GM12878 (cell line): ENCODE measurements at regions not wholly inside any gene's neighbourhood (a gene's known extent, or its start where the extent isn't known, plus 50 kb on each side); places are given as distances from the start of the nearest gene placed in this dataset.

Experiments used
- ATAC-seq: fragments of 200-7000 bp; cut with Tn5 transposase; 3 replicates; pipeline ENCODE4 v1.9.1; 2020; ENCODE audit warnings: mild to moderate bottlenecking, moderate library complexity
- BruUV-seq: library from RNA; stranded (reverse); fragments of 400-500 nt; replicated peaks from 2 replicates; lab custom pipeline; 2021; lab: Mats Ljungman, UMichigan
- CTCF ChIA-PET: fragments of 300-600 bp; sonication (Branson Sonifier 250); formaldehyde crosslinking; extraction: SDS; loops from one replicate; lab custom pipeline; 2021; ENCODE audit warnings: inconsistent platforms; lab: Yijun Ruan, JAX
- POLR2A ChIA-PET: fragments of 350-600 bp; formaldehyde crosslinking; extraction: SDS; loops from one replicate; lab custom pipeline; 2021; ENCODE audit warnings: inconsistent platforms; lab: Charles Lee
- RAD21 ChIA-PET: fragments of 300-600 bp; sonication (Branson Sonifier 250); formaldehyde crosslinking; loops from one replicate; lab custom pipeline; 2023; ENCODE audit warnings: antibody characterized with exemption; ENCODE audit not compliant: unreplicated experiment; lab: Charles Lee
- SMC1A ChIA-PET: fragments of 300-600 bp; sonication (Branson Sonifier 250); formaldehyde crosslinking; loops from one replicate; lab custom pipeline; 2023; ENCODE audit not compliant: unreplicated experiment, uncharacterized antibody; lab: Charles Lee
- DNase-seq: peaks from one replicate; pipeline ENCODE4 v3.0.0-alpha.2; 2011; ENCODE audit warnings: low read depth, low spot score
- FAIRE-seq: peaks from 3 replicates; lab custom pipeline; 2011; peaks lifted over from hg19 to GRCh38; lab: Jason Lieb, UNC
- H2AFZ ChIP-seq: 2 replicates; pipeline ENCODE4 v1.6.0; 2011; ENCODE audit warnings: low read depth, low read length, control low read depth; ENCODE audit not compliant: control insufficient read depth
- H3K27ac ChIP-seq: 2 replicates; pipeline ENCODE4 v1.5.1; 2011; ENCODE audit warnings: control low read depth; ENCODE audit not compliant: control insufficient read depth, insufficient read depth
- H3K27me3 ChIP-seq, 2 experiments: replicated peaks in 1 of 2; 2 replicates each; pipeline versions ENCODE4 v1.6.0 to v1.6.1; 2011; ENCODE audit warnings: low read length in 1 of 2; ENCODE audit not compliant: control insufficient read depth in 2 of 2, insufficient read depth in 2 of 2
- H3K36me3 ChIP-seq, 2 experiments: 2 replicates each; pipeline ENCODE4 v1.5.1; 2011; ENCODE audit warnings: low read length in 1 of 2; ENCODE audit not compliant: control insufficient read depth in 2 of 2, insufficient read depth in 2 of 2
- H3K4me1 ChIP-seq: 2 replicates; pipeline ENCODE4 v1.6.1; 2011; ENCODE audit warnings: mild to moderate bottlenecking, low read length, moderate library complexity, mixed read lengths; ENCODE audit not compliant: control insufficient read depth, insufficient read depth
- H3K4me2 ChIP-seq: 2 replicates; pipeline ENCODE4 v1.6.0; 2011; ENCODE audit warnings: control low read depth; ENCODE audit not compliant: control insufficient read depth, insufficient read depth
- H3K4me3 ChIP-seq: fragments of 200-600 bp; sonication (generic); 2 replicates; pipeline ENCODE4 v1.5.1; 2016
- H3K79me2 ChIP-seq: 2 replicates; pipeline ENCODE4 v1.6.0; 2011; ENCODE audit warnings: low read length; ENCODE audit not compliant: control insufficient read depth, insufficient read depth
- H3K9ac ChIP-seq: 2 replicates; pipeline ENCODE4 v1.8.0; 2011; ENCODE audit warnings: low read length, control low read depth, mixed read lengths; ENCODE audit not compliant: control insufficient read depth, insufficient read depth
- H3K9me3 ChIP-seq: replicated peaks from 3 replicates; pipeline ENCODE4 v1.5.1; 2011; ENCODE audit warnings: mild to moderate bottlenecking, low read length; ENCODE audit not compliant: control insufficient read depth, insufficient read depth
- H4K20me1 ChIP-seq: 2 replicates; pipeline ENCODE4 v1.6.0; 2011; ENCODE audit not compliant: control insufficient read depth, insufficient read depth
- BHLHE40 ChIP-seq, 2 experiments: fragments of 450-650 bp in 1 of 2; IDR thresholded peaks; 2 replicates each; pipeline ENCODE4 v1.6.1; 2011 to 2017; ENCODE audit warnings: low read depth in 2 of 2, borderline replicate concordance in 1 of 2, improper control_type of control experiment in 1 of 2, low read length in 1 of 2, mild to moderate bottlenecking in 1 of 2
- CBX5 ChIP-seq: sonication (generic); IDR thresholded peaks from 2 replicates; pipeline ENCODE4 v1.6.1; 2016; ENCODE audit warnings: low read depth, moderate library complexity, mild to moderate bottlenecking, inconsistent platforms
- ETV6 ChIP-seq, 2 experiments: fragments of 450-650 bp in 1 of 2; IDR thresholded peaks in 1 of 2; conservative IDR thresholded peaks in 1 of 2; 2 replicates each; pipeline ENCODE4 v1.6.1; 2014; ENCODE audit warnings: antibody characterized with exemption in 1 of 2, borderline replicate concordance in 1 of 2, low read depth in 1 of 2, mild to moderate bottlenecking in 1 of 2, moderate library complexity in 1 of 2
- POLR2AphosphoS5 ChIP-seq: IDR thresholded peaks from 2 replicates; pipeline ENCODE4 v1.6.1; 2011; ENCODE audit warnings: mild to moderate bottlenecking, low read length, inconsistent platforms
- RFX5 ChIP-seq: IDR thresholded peaks from 2 replicates; pipeline ENCODE4 v1.6.1; 2011; ENCODE audit warnings: low read depth, low read length, improper control_type of control experiment
- SMAD1 ChIP-seq: fragments of 450-650 bp; IDR thresholded peaks from 2 replicates; pipeline ENCODE4 v1.6.1; 2018; ENCODE audit warnings: mild to moderate bottlenecking, low read depth; ENCODE audit not compliant: partially characterized antibody
- TCF7 ChIP-seq: IDR thresholded peaks from 2 replicates; pipeline ENCODE4 v1.6.1; 2014; ENCODE audit warnings: antibody characterized with exemption, borderline replicate concordance
- WGBS: methylation state at CpG from one replicate; pipeline ENCODE4 v1.1.6; 2016; ENCODE audit warnings: low lambda C conversion rate; ENCODE audit not compliant: insufficient replicate concordance, insufficient coverage; ENCODE audit errors: missing lambda C conversion rate; 5-methylcytosine and 5-hydroxymethylcytosine counted together
- in situ Hi-C: fragments of 300-500 bp; cut with MboI; formaldehyde crosslinking; loops from 9 replicates; pipeline ENCODE4 v1.14.3; 2018; ENCODE audit warnings: mixed read lengths
- intact Hi-C: fragments of 100-400 bp; cut with micrococcal nuclease; formaldehyde crosslinking; loops from one replicate; pipeline ENCODE4 v1.14.2; 2022; ENCODE audit not compliant: unreplicated experiment
- TF ChIP-seq, protein P1 (sequence below): fragments of 450-650 bp; IDR thresholded peaks from 2 replicates; pipeline ENCODE4 v1.6.1; 2018; ENCODE audit warnings: borderline replicate concordance, mild to moderate bottlenecking; ENCODE audit not compliant: partially characterized antibody

DNA sequence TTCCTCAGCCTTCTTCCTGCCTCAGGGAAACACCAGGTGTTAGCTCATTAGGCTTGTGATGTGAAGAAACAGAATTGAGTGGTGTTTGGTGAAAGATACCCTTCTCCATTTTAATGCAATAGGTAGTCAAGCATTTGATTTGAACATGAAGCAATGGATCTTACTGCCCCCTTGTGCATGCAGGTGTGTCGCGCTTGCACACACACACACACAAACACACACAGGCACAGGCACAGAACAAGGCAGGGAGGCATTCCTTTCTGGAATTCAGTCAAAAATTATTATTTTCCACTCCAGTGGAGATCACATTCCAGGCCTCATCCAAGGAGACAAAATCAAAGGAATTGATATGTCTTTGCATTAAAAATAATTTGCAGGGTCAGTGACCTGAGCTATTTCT lies 667.0 kb upstream of the MARCKS start:
- H3K79me2 ChIP-seq, result no peaks in the 10 kb centered on the region
- no peaks in the 10 kb centered on the region for H3K4me1 ChIP-seq
- in situ Hi-C loops, result loop anchor here (10.0 kb wide), 1 partner anchor 695 kb away; no protein-coding TSS in a partner anchor
- H3K9ac ChIP-seq, result no peak overlapping the region
- H3K36me3 ChIP-seq, result no peaks in the 10 kb centered on the region
- no peaks in the 10 kb centered on the region for H3K9me3 ChIP-seq
- H3K27ac ChIP-seq, result no peak overlapping the region
- no peak overlapping the region for H3K4me3 ChIP-seq
- intact Hi-C loops, result no loop called here
- ATAC-seq (no peak), DNase-seq (no peak), FAIRE-seq (no peak)
- POLR2A ChIA-PET, result no interaction called here
- TF ChIP-seq RFX5 (no peak), SMAD1 (no peak), TCF7 (no peak), ETV6 (conservative IDR thresholded peaks at IDR 0.05 in 1 of 2, IDR thresholded peaks at IDR 0.05 in 1 of 2; ENCODE audit: borderline replicate concordance in 1 of 2, low read depth in 1 of 2) (no peak), POLR2AphosphoS5 (no peak), BHLHE40 (IDR thresholded peaks at IDR 0.05; ENCODE audit: borderline replicate concordance in 1 of 2, low read depth in 2 of 2, low read length in 1 of 2) (no peak), CBX5 (no peak)
- TF ChIP-seq, protein P1, sequence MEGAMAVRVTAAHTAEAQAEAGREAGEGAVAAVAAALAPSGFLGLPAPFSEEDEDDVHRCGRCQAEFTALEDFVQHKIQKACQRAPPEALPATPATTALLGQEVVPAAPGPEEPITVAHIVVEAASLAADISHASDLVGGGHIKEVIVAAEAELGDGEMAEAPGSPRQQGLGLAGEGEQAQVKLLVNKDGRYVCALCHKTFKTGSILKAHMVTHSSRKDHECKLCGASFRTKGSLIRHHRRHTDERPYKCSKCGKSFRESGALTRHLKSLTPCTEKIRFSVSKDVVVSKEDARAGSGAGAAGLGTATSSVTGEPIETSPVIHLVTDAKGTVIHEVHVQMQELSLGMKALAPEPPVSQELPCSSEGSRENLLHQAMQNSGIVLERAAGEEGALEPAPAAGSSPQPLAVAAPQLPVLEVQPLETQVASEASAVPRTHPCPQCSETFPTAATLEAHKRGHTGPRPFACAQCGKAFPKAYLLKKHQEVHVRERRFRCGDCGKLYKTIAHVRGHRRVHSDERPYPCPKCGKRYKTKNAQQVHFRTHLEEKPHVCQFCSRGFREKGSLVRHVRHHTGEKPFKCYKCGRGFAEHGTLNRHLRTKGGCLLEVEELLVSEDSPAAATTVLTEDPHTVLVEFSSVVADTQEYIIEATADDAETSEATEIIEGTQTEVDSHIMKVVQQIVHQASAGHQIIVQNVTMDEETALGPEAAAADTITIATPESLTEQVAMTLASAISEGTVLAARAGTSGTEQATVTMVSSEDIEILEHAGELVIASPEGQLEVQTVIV, result no peak
- SMC1A ChIA-PET, result interaction anchor here (1.1 to 1.3 kb wide), 2 partner anchors 18 to 702 kb away, joined by 3 to 5 read pairs; no protein-coding TSS in a partner anchor
- no peak overlapping the region for H2AFZ ChIP-seq
- H4K20me1 ChIP-seq, result no peaks in the 10 kb centered on the region
- WGBS, result 96% methylated on average over 2 of the region's 2 CpGs
- H3K27me3 ChIP-seq, result no peaks in the 10 kb centered on the region; a peak in 1 of 4 replicates
- no TSS peak for BruUV-seq
- RAD21 ChIA-PET, result no interaction called here
- no peak overlapping the region for H3K4me2 ChIP-seq
- CTCF ChIA-PET, result interaction anchor here (0.7 to 1.6 kb wide), 2 partner anchors 9 to 689 kb away, joined by 4 read pairs; no protein-coding TSS in a partner anchor
